ENCODE measurements at regions not wholly inside any gene's neighbourhood (a gene's known extent, or its start where the extent isn't known, plus 50 kb on each side); places are given as distances from the start of the nearest gene placed in this dataset.

DNA sequence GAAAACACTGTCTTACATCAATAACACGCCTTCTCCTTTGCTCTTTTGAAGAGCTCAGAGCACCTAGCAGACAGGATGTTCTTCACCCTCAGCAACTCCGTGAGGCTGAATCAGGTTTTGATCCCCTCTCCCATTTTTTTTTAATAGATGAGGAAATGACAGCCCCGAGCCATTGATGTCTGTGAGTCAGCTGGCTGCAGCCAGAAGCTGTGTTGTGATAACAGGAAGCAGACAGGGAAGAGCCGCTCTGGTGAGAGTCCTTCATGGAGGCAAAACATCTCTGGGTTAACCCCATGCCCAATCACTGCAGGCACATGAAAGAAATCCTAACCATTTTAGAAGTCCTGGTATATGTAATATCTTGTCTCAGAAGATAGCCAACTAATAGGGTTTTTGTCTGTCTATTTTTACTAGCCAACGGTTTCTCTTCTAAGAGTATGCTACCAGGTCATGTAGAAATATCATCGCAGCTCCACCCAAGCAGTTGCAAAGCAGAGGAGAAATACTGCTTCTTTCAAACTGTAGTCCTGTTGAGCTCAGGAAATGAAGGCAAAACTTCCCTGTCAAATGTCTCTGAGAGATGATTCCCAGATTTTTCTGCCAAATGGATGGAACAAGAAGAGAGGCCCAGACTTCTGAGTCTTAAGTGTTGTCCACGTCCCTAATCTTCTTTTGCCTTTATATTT lies 568.9 kb downstream of the CCDC171 start:
- TF ChIP-seq CTCF (IDR thresholded peaks at IDR 0.05) = no peak
- Mint-ChIP-seq H3K27me3 (ENCODE audit: low read depth, poor library complexity) (peaks cover 6% of the 10 kb centered on the region), H3K27ac (no peak overlapping the region), H3K9me3 (no peaks in the 10 kb centered on the region), H3K4me1 (peaks cover 14% of the 10 kb centered on the region), H3K36me3 (ENCODE audit: low read depth) (no peaks in the 10 kb centered on the region), H3K4me3 (no peak overlapping the region)
- no peak for DNase-seq

DNA sequence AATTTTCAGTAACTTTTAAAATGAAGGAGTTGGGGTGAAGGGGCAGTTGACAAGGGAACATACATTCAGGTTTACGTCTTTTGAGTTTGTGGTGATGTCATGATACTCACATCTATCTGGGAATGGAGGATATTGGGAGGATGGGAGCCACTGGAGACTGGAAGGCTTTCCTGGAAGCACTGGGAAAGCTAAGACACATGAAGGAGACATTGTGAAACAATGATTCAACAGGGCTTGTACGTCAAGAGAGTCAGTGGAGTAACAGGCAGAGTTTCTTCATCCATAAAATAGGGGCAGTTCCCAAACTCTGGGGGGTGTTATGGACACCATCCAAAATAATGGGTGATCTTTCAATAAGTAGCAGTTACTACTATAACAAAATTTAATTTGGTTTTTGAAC lies 572.8 kb downstream of the CCDC171 start:
- no peak for TF ChIP-seq CTCF (IDR thresholded peaks at IDR 0.05)
- peaks cover 3% of the 10 kb centered on the region for H3K4me1 Mint-ChIP-seq
- H3K27ac Mint-ChIP-seq = no peak overlapping the region
- peaks cover 5% of the 10 kb centered on the region for H3K27me3 Mint-ChIP-seq (ENCODE audit: low read depth, poor library complexity)
- no peak overlapping the region for H3K4me3 Mint-ChIP-seq
- H3K9me3 Mint-ChIP-seq = peaks cover 27% of the 10 kb centered on the region
- no peaks in the 10 kb centered on the region for H3K36me3 Mint-ChIP-seq (ENCODE audit: low read depth)
- DNase-seq = no peak

DNA sequence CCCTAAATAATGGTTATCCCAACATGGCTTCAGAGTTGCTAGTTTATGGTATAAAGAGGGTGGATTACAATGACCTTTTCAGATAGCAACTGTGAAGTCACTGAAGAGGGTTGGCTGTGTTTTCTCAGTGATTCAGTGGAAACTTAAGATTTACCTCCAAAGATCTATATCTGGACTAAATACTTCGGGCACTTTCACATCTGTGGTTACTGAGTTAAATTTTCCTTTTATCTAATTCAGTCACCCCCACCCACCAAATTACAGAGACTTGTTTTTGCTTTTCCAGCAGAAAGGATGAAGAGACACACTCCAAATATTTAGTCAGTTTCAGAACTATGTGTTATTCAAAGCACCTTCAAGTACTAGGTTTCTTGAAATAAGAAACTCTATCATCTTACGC lies 573.2 kb downstream of the CCDC171 start:
- no peak for TF ChIP-seq CTCF (IDR thresholded peaks at IDR 0.05)
- DNase-seq = no peak
- no peaks in the 10 kb centered on the region for H3K36me3 Mint-ChIP-seq (ENCODE audit: low read depth)
- H3K4me3 Mint-ChIP-seq = no peak overlapping the region
- peaks cover 5% of the 10 kb centered on the region for H3K27me3 Mint-ChIP-seq (ENCODE audit: low read depth, poor library complexity)
- H3K27ac Mint-ChIP-seq = no peak overlapping the region
- peaks cover 3% of the 10 kb centered on the region for H3K4me1 Mint-ChIP-seq
- H3K9me3 Mint-ChIP-seq = peaks cover 31% of the 10 kb centered on the region

- peaks cover 9% of the 10 kb centered on the region for H3K27me3 Mint-ChIP-seq (ENCODE audit: low read depth, poor library complexity)
- TF ChIP-seq CTCF (IDR thresholded peaks at IDR 0.05) = no peak
- peaks cover 33% of the 10 kb centered on the region for H3K9me3 Mint-ChIP-seq
- H3K4me1 Mint-ChIP-seq = peaks cover 9% of the 10 kb centered on the region
- H3K27ac Mint-ChIP-seq = no peak overlapping the region
- H3K36me3 Mint-ChIP-seq (ENCODE audit: low read depth) = no peaks in the 10 kb centered on the region
- H3K4me3 Mint-ChIP-seq = no peak overlapping the region
- no peak for DNase-seq
Observed at GRCh38 chr9:16128003-16128402, 575.2 kb downstream of the CCDC171 start.

DNA sequence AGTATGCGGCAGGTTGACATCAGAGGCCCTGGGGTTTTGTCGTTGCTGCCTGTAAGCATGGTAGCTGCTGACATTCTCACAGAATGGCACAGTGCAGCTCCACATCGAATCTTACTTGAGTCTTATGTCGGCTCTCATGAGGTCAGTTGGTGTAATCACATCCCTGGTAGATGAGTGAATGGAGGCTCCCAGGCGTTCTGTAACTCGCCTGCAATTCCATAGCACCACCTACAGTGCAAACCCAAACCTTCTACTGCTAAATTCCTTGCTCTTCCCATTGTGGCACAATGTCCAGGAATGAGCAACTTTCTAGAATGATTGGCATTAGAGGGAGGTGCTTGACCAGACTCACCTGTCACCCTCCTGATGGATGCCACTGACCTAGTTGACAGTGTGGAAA lies 578.4 kb downstream of the CCDC171 start:
- Mint-ChIP-seq H3K4me1 (peaks cover 14% of the 10 kb centered on the region), H3K36me3 (ENCODE audit: low read depth) (no peaks in the 10 kb centered on the region), H3K27ac (no peak overlapping the region), H3K27me3 (ENCODE audit: low read depth, poor library complexity) (peaks cover 23% of the 10 kb centered on the region), H3K9me3 (peaks cover 33% of the 10 kb centered on the region), H3K4me3 (no peak overlapping the region)
- no peak for TF ChIP-seq CTCF (IDR thresholded peaks at IDR 0.05)
- no peak for DNase-seq

GRCh38 chr9:16132513-16132912 lies 579.7 kb downstream of the CCDC171 start:
- no peak for TF ChIP-seq CTCF (IDR thresholded peaks at IDR 0.05)
- Mint-ChIP-seq H3K4me3 (no peak overlapping the region), H3K36me3 (ENCODE audit: low read depth) (no peaks in the 10 kb centered on the region), H3K9me3 (peaks cover 30% of the 10 kb centered on the region), H3K4me1 (peaks cover 14% of the 10 kb centered on the region), H3K27ac (no peak overlapping the region), H3K27me3 (ENCODE audit: low read depth, poor library complexity) (peaks cover 27% of the 10 kb centered on the region)
- no peak for DNase-seq

All from nephron progenitor cell (in vitro differentiated cells).